ENCODE measurements at regions not wholly inside any gene's neighbourhood (a gene's known extent, or its start where the extent isn't known, plus 50 kb on each side); places are given as distances from the start of the nearest gene placed in this dataset.
"Not testable (repeated sequence)": the region's sequence is repeated elsewhere in the genome, so short reads cannot be mapped to it uniquely, and the experiment has no call there.

GRCh38 chr13:42495255-42495654 lies 78.7 kb upstream of the TNFSF11 start:
- Mint-ChIP-seq H3K36me3 (ENCODE audit: insufficient read depth, unreplicated experiment) (no peaks in the 10 kb centered on the region), H3K9me3 (ENCODE audit: unreplicated experiment) (peaks cover 6% of the 10 kb centered on the region), H3K27ac (ENCODE audit: low read depth, unreplicated experiment) (no peak overlapping the region), H3K4me3 (ENCODE audit: unreplicated experiment) (no peak overlapping the region), H3K4me1 (ENCODE audit: insufficient read depth, unreplicated experiment) (peaks cover 22% of the 10 kb centered on the region), H3K27me3 (ENCODE audit: insufficient read depth, unreplicated experiment) (no peaks in the 10 kb centered on the region)
- ChIA-PET POLR2A (no interaction called here), CTCF (interaction anchor here (0.6 kb wide), 2 partner anchors 8 to 1302 kb away, joined by 3 read pairs; no protein-coding TSS in a partner anchor)
- no TSS peak for BruUV-seq (replicated peaks)
- no peak for TF ChIP-seq CTCF (IDR thresholded peaks at IDR 0.05; ENCODE audit: unreplicated experiment)
- intact Hi-C loops (cut with micrococcal nuclease) = no loop called here
- no peak for DNase-seq (ENCODE audit: unreplicated experiment)

GRCh38 chr13:42495751-42496150 lies 78.2 kb upstream of the TNFSF11 start:
- DNase-seq (ENCODE audit: unreplicated experiment) = no peak
- CTCF ChIA-PET = interaction anchor here (0.6 kb wide), 2 partner anchors 9 to 1301 kb away, joined by 3 read pairs; no protein-coding TSS in a partner anchor
- TF ChIP-seq CTCF (IDR thresholded peaks at IDR 0.05; ENCODE audit: unreplicated experiment) = no peak
- Mint-ChIP-seq H3K4me3 (ENCODE audit: unreplicated experiment) (no peak overlapping the region), H3K27me3 (ENCODE audit: insufficient read depth, unreplicated experiment) (no peaks in the 10 kb centered on the region), H3K36me3 (ENCODE audit: insufficient read depth, unreplicated experiment) (no peaks in the 10 kb centered on the region), H3K27ac (ENCODE audit: low read depth, unreplicated experiment) (no peak overlapping the region), H3K9me3 (ENCODE audit: unreplicated experiment) (peaks cover 6% of the 10 kb centered on the region), H3K4me1 (ENCODE audit: insufficient read depth, unreplicated experiment) (peaks cover 17% of the 10 kb centered on the region)
- intact Hi-C loops (cut with micrococcal nuclease) = no loop called here
- BruUV-seq (replicated peaks) = no TSS peak
- POLR2A ChIA-PET = no interaction called here

- H3K9me3 Mint-ChIP-seq (ENCODE audit: unreplicated experiment); H3K27ac Mint-ChIP-seq (ENCODE audit: low read depth, unreplicated experiment); DNase-seq (ENCODE audit: unreplicated experiment); CTCF ChIA-PET; POLR2A ChIA-PET; BruUV-seq (replicated peaks); H3K27me3 Mint-ChIP-seq (ENCODE audit: insufficient read depth, unreplicated experiment); H3K4me3 Mint-ChIP-seq (ENCODE audit: unreplicated experiment); H3K36me3 Mint-ChIP-seq (ENCODE audit: insufficient read depth, unreplicated experiment); intact Hi-C loops (cut with micrococcal nuclease): not testable (repeated sequence)
- H3K4me1 Mint-ChIP-seq (ENCODE audit: insufficient read depth, unreplicated experiment) = peaks cover 13% of the 10 kb centered on the region
These were observed 76.9 kb upstream of the TNFSF11 start for GRCh38 chr13:42496926-42497554.

GRCh38 chr13:42497798-42498197 lies 76.2 kb upstream of the TNFSF11 start:
- Mint-ChIP-seq H3K27ac (ENCODE audit: low read depth, unreplicated experiment) (no peak overlapping the region), H3K9me3 (ENCODE audit: unreplicated experiment) (peaks cover 6% of the 10 kb centered on the region), H3K4me1 (ENCODE audit: insufficient read depth, unreplicated experiment) (peaks cover 13% of the 10 kb centered on the region), H3K27me3 (ENCODE audit: insufficient read depth, unreplicated experiment) (no peaks in the 10 kb centered on the region), H3K36me3 (ENCODE audit: insufficient read depth, unreplicated experiment) (no peaks in the 10 kb centered on the region), H3K4me3 (ENCODE audit: unreplicated experiment) (no peak overlapping the region)
- no TSS peak for BruUV-seq (replicated peaks)
- intact Hi-C loops (cut with micrococcal nuclease) = loop anchor here (1.0 kb wide), 1 partner anchor 10 kb away; no protein-coding TSS in a partner anchor
- DNase-seq (ENCODE audit: unreplicated experiment) = peak; percentile 78
- ChIA-PET POLR2A (interaction anchor here (0.6 kb wide), 1 partner anchor 13 kb away, joined by 3 read pairs; no protein-coding TSS in a partner anchor), CTCF (no interaction called here)
- no peak for TF ChIP-seq CTCF (IDR thresholded peaks at IDR 0.05; ENCODE audit: unreplicated experiment)
